DND-41 (cell line): ENCODE measurements at regions not wholly inside any gene's neighbourhood (a gene's known extent, or its start where the extent isn't known, plus 50 kb on each side); places are given as distances from the start of the nearest gene placed in this dataset.
"Not testable (repeated sequence)": the region's sequence is repeated elsewhere in the genome, so short reads cannot be mapped to it uniquely, and the experiment has no call there.

ENCODE experiments used
- ATAC-seq: fragments of 200-7000 bp; cut with Tn5 transposase; 3 replicates; pipeline ENCODE4 v1.9.1; 2021; ENCODE audit warnings: low read depth; ENCODE audit not compliant: insufficient read depth
- DNase-seq: peaks from one replicate; pipeline ENCODE4 v3.0.0-alpha.2; 2020
- H2AFZ ChIP-seq: 2 replicates; pipeline ENCODE4 v1.6.0; 2012; ENCODE audit warnings: low read depth, low read length
- H3K27ac ChIP-seq: 2 replicates; pipeline ENCODE4 v1.5.1; 2012; ENCODE audit warnings: low read length, inconsistent platforms
- H3K27me3 ChIP-seq: fragments of 200-600 bp; sonication (generic); 2 replicates; pipeline ENCODE4 v1.6.0; 2012; ENCODE audit warnings: low read length, mild to moderate bottlenecking, inconsistent platforms; ENCODE audit not compliant: insufficient read depth, poor library complexity
- H3K36me3 ChIP-seq: 2 replicates; pipeline ENCODE4 v1.5.1; 2012; ENCODE audit warnings: low read length, inconsistent platforms; ENCODE audit not compliant: insufficient read depth
- H3K4me1 ChIP-seq: 2 replicates; pipeline ENCODE4 v1.5.1; 2012; ENCODE audit warnings: mild to moderate bottlenecking, low read length; ENCODE audit not compliant: insufficient read depth
- H3K4me2 ChIP-seq: 2 replicates; pipeline ENCODE4 v1.6.0; 2012; ENCODE audit warnings: mild to moderate bottlenecking, moderate library complexity, low read length, inconsistent platforms; ENCODE audit not compliant: insufficient read depth
- H3K4me3 ChIP-seq, 2 experiments: fragments of 200-600 bp in 1 of 2; shearing (Covaris generic) in 1 of 2; 2 replicates each; pipeline ENCODE4 v1.5.1; 2012 to 2016; ENCODE audit warnings: inconsistent platforms in 2 of 2, low read length in 2 of 2, mild to moderate bottlenecking in 2 of 2, low read depth in 1 of 2, moderate library complexity in 1 of 2
- H3K79me2 ChIP-seq: 2 replicates; pipeline ENCODE4 v1.6.0; 2012; ENCODE audit warnings: low read length, inconsistent platforms; ENCODE audit not compliant: insufficient read depth
- H3K9ac ChIP-seq: 2 replicates; pipeline ENCODE4 v1.6.0; 2012; ENCODE audit warnings: low read depth, mild to moderate bottlenecking, inconsistent platforms, low read length, moderate library complexity
- H3K9me3 ChIP-seq: 2 replicates; pipeline ENCODE4 v1.5.1; 2012; ENCODE audit warnings: low read length, moderate library complexity, mild to moderate bottlenecking, inconsistent platforms; ENCODE audit not compliant: insufficient read depth, severe bottlenecking
- H4K20me1 ChIP-seq: 2 replicates; pipeline ENCODE4 v1.6.0; 2012; ENCODE audit warnings: low read length; ENCODE audit not compliant: insufficient read depth
- CTCF ChIP-seq: IDR thresholded peaks from 2 replicates; pipeline ENCODE4 v1.5.1; 2012; ENCODE audit warnings: borderline replicate concordance, low read length, moderate library complexity, mild to moderate bottlenecking; ENCODE audit not compliant: poor library complexity, severe bottlenecking; ENCODE audit errors: extremely low read depth
- EZH2 ChIP-seq: IDR thresholded peaks from 3 replicates; pipeline ENCODE4 v1.6.1; 2012; ENCODE audit warnings: borderline replicate concordance, low read depth, mild to moderate bottlenecking, moderate library complexity, low read length, inconsistent platforms; ENCODE audit not compliant: severe bottlenecking

DNA sequence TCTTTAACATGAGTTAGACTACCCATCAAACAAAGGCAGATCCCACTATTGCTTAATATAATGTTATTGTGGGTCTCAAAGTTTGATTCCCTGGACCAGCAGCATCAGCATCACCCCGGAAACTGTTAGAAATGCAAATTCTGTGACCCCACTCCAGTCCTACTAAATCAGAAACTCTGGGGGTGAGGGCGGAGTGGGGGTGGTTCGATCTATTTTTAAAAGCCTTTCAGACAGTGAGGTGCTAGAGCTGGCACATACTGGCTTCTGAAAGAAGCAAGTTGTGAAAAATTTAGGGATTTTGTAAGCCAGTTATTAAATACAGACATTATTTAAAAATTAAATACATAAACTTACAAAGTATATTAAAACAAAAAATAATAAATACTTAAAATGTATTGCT lies 513.2 kb downstream of the NFIB start:
- DNase-seq, result no peak
- Histone ChIP-seq H3K9ac (no peak overlapping the region), H3K4me1 (no peaks in the 10 kb centered on the region), H2AFZ (no peak overlapping the region), H3K79me2 (no peaks in the 10 kb centered on the region), H3K27ac (no peak overlapping the region), H3K36me3 (no peaks in the 10 kb centered on the region), H3K4me2 (no peak overlapping the region), H3K9me3 (no peaks in the 10 kb centered on the region), H4K20me1 (no peaks in the 10 kb centered on the region), H3K27me3 (no peaks in the 10 kb centered on the region), H3K4me3 (no peak overlapping the region)
- TF ChIP-seq EZH2 (no peak), CTCF (no peak)
- ATAC-seq, result no peak

DNA sequence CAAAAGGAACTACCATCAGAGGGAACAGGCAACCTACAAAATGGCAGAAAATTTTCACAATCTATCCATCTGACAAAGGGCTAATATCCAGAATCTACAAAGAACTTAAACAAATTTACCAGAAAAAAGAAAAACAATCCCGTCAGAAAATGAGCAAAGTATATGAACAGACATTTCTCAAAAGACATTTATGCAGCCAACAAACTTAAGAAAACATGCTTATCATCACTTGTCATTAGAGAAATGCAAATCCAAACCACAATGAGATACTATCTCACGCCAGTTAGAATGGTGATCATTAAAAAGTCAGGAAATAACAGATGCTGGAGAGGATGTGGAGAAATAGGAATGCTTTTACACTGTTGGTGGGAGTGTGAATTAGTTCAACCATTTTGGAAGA lies 516.2 kb downstream of the NFIB start:
- not testable (repeated sequence) for H3K4me2 ChIP-seq, H3K4me3 ChIP-seq, H3K9me3 ChIP-seq, H3K9ac ChIP-seq, H3K79me2 ChIP-seq, ATAC-seq, H3K27me3 ChIP-seq, H3K4me1 ChIP-seq, H3K36me3 ChIP-seq, H4K20me1 ChIP-seq, H2AFZ ChIP-seq, DNase-seq, H3K27ac ChIP-seq

GRCh38 chr9:13791816-13792215 lies 512.3 kb upstream of the MPDZ start:
- H3K4me3 ChIP-seq, result no peak overlapping the region
- no peaks in the 10 kb centered on the region for H3K4me1 ChIP-seq
- no peak overlapping the region for H3K4me2 ChIP-seq
- no peak overlapping the region for H2AFZ ChIP-seq
- TF ChIP-seq CTCF (no peak), EZH2 (no peak)
- H3K79me2 ChIP-seq, result no peaks in the 10 kb centered on the region
- H3K27ac ChIP-seq, result no peak overlapping the region
- H3K9me3 ChIP-seq, result no peaks in the 10 kb centered on the region
- H3K27me3 ChIP-seq, result no peaks in the 10 kb centered on the region
- H3K36me3 ChIP-seq, result no peaks in the 10 kb centered on the region
- no peaks in the 10 kb centered on the region for H4K20me1 ChIP-seq
- DNase-seq (no peak), ATAC-seq (no peak)
- H3K9ac ChIP-seq, result no peak overlapping the region

GRCh38 chr9:13790055-13790454 lies 510.6 kb upstream of the MPDZ start:
- no peaks in the 10 kb centered on the region for H3K36me3 ChIP-seq
- H3K27ac ChIP-seq, result no peak overlapping the region

More at GRCh38 chr9:13790055-13790454, 510.6 kb upstream of the MPDZ start:
- no peaks in the 10 kb centered on the region for H3K9me3 ChIP-seq
- no peak overlapping the region for H3K4me3 ChIP-seq
- no peak for DNase-seq
- no peak overlapping the region for H2AFZ ChIP-seq
- H3K79me2 ChIP-seq, result no peaks in the 10 kb centered on the region
- no peak for ATAC-seq
- no peak for TF ChIP-seq EZH2
- TF ChIP-seq CTCF, result no peak
- H4K20me1 ChIP-seq, result no peaks in the 10 kb centered on the region
- H3K9ac ChIP-seq, result no peak overlapping the region
- H3K4me1 ChIP-seq, result no peaks in the 10 kb centered on the region
- H3K27me3 ChIP-seq, result no peaks in the 10 kb centered on the region
- no peak overlapping the region for H3K4me2 ChIP-seq
